ENCODE measurements at regions not wholly inside any gene's neighbourhood (a gene's known extent, or its start where the extent isn't known, plus 50 kb on each side); places are given as distances from the start of the nearest gene placed in this dataset.

GRCh38 chr21:17869115-17869514 lies 50.0 kb upstream of the C21orf91 start:
- DNase-seq = no peak
